IPS-18c (cell line): ENCODE measurements at regions not wholly inside any gene's neighbourhood (a gene's known extent, or its start where the extent isn't known, plus 50 kb on each side); places are given as distances from the start of the nearest gene placed in this dataset.
A peak's percentile ranks its signal among the peaks of the same experiment; 100 is the strongest.
"Not testable (repeated sequence)": the region's sequence is repeated elsewhere in the genome, so short reads cannot be mapped to it uniquely, and the experiment has no call there.

Experiments
- H3K4me3 ChIP-seq: 2 replicates; pipeline ENCODE4 v1.7.0; 2013; ENCODE audit warnings: low read depth, mild to moderate bottlenecking, low read length, moderate library complexity; ENCODE audit not compliant: insufficient read depth
- H3K9me3 ChIP-seq: one replicate; pipeline ENCODE4 v1.6.1; 2013; ENCODE audit warnings: mild to moderate bottlenecking, low read length, moderate library complexity; ENCODE audit not compliant: control insufficient read depth, insufficient read depth

DNA sequence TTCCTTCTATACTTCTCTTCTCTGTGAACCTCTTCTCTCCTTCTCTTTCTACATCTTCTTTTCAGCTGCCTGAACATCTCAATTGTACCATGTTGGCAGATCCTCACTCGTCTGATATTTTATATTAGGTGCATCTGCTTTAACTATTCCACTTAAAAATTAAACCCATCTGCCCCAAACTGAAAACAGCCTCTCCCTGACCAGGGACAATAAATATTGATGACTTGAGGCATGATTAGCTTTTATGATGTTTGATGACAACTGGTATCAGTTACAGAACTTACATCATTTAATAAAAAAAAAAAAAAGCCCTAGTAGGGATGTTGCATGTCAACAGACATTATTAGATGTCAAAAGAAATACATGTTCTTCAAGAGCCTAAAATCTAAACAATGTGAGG, 79.8 kb upstream of the HABP2 start:
- Histone ChIP-seq H3K9me3 (no peaks in the 10 kb centered on the region), H3K4me3 (no peak overlapping the region)

DNA sequence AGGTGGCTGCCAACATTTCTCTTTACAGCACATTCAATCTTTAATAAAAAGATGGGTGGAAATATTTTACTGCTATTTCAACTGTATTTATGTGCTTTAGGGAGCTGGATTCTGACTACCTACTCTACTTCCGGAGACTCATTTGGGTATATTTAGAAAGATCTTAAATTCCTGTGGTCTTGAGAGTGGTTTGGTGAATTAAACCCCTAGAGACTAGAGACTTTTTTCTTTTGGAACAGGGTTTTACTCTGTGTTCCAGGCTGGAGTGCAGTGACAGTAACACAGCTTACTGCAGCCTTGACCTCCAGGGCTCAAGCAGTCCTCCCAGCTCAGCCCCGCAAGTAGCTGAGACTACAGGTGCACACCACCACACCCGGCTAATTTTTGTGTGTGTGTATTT, 79.0 kb upstream of the HABP2 start:
- no peak overlapping the region for H3K4me3 ChIP-seq

GRCh38 chr10:113474752-113475151, 78.1 kb upstream of the HABP2 start:
- H3K4me3 ChIP-seq: no peak overlapping the region
- H3K9me3 ChIP-seq: peaks cover 5% of the 10 kb centered on the region

More for the DNA sequence above, 79.0 kb upstream of the HABP2 start:
- no peaks in the 10 kb centered on the region for H3K9me3 ChIP-seq

DNA sequence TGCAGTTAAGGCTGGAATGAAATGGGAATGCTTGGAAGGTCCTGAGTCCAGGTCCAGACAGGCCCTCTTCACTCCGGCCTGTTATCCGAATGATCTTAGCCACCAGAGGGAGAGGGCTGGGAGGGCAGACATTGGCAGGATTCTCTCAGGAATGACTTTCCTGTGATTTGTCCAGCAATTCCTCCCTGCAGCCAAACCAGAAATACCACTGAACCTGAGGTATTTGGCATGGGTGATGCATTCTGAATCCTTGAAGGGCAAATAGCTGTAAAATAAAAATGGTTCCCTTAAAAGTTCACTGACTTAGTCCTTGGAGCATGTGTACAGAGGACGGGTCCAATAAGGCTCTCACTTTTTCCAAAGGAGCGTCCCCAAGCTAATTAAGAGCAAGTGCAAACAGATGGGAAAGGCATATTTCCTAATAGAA, 77.5 kb upstream of the HABP2 start:
- Histone ChIP-seq H3K4me3 (no peak overlapping the region), H3K9me3 (peaks cover 10% of the 10 kb centered on the region)

GRCh38 chr10:113476191-113476590, 76.7 kb upstream of the HABP2 start:
- H3K9me3 ChIP-seq: peaks cover 10% of the 10 kb centered on the region
- H3K4me3 ChIP-seq: no peak overlapping the region

- H3K9me3 ChIP-seq: peaks cover 10% of the 10 kb centered on the region
- no peak overlapping the region for H3K4me3 ChIP-seq
These were observed 76.2 kb upstream of the HABP2 start for GRCh38 chr10:113476673-113477072.

DNA sequence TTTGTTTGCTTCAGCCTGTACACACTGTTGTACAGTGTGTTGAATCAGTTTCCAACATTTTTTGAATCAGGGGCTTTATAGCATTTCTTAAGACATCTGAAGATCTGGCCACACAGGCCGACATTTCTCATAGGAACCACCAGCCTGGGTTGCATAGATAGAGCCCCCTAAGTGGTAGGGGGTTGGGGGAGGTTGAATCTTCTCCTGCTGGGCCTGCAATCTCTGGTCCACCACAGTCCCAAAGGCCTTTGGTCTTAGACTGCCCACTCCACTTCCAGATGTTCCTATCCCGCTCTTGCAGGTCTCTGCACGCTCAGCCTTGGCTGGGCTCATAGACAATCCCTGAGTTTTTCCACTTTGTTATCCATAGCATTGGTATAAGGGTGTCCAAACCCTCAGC, 75.4 kb upstream of the HABP2 start:
- H3K9me3 ChIP-seq: peaks cover 10% of the 10 kb centered on the region

DNA sequence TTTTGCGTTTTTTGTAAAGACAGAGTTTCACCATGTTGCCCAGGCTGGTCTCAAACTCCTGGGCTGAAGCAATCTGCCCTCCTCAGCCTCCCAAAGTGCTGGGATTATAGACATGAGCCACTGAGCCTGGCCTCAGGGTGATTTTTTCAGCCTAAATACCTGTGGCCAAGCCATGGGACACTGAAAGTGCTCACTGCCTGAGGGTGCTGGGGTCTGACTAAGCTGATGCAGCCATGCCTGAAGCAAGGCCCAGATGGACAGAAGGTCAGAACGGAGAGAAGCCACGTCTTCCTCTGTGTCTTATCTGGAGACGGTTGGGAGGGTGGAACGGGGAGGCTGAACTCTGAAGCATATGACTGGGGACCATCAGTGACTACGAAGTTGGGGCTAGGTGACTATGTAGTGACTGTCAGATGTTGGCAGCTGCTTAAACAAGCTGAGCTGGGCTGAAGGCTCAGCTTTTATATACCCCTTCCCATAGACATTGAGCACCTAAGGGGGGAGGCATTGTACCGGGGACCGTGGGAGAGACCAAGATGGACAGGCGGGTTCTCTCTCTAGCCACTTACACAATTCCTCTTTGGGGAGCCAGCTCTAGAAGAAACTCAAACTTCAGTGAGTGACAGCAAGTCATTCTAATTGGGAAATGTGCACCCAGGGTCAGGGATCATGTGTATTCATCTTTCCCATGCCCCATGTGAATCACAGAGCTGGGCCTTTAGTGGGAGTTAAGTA, 73.3 kb upstream of the HABP2 start:
- Histone ChIP-seq H3K9me3 (peaks cover 10% of the 10 kb centered on the region), H3K4me3 (peak overlapping the region; percentile 15; the same call in 1 of the 2 replicates)

More for the DNA sequence above, 75.4 kb upstream of the HABP2 start:
- H3K4me3 ChIP-seq: no peak overlapping the region

DNA sequence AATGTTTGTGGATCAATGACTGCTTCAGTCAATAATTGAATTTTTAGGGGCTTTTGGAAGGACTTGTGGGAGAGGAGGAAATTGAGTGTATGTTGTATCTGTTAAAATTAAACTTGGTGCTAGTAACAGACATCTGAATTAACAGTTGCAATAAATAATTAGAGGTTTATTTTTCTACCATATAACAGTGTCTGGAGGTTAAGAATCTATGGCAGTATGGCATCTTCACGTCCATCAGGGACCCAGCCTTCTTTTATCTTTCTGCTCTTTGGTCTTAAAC, 72.8 kb upstream of the HABP2 start:
- peaks cover 10% of the 10 kb centered on the region for H3K9me3 ChIP-seq
- no peak overlapping the region for H3K4me3 ChIP-seq

DNA sequence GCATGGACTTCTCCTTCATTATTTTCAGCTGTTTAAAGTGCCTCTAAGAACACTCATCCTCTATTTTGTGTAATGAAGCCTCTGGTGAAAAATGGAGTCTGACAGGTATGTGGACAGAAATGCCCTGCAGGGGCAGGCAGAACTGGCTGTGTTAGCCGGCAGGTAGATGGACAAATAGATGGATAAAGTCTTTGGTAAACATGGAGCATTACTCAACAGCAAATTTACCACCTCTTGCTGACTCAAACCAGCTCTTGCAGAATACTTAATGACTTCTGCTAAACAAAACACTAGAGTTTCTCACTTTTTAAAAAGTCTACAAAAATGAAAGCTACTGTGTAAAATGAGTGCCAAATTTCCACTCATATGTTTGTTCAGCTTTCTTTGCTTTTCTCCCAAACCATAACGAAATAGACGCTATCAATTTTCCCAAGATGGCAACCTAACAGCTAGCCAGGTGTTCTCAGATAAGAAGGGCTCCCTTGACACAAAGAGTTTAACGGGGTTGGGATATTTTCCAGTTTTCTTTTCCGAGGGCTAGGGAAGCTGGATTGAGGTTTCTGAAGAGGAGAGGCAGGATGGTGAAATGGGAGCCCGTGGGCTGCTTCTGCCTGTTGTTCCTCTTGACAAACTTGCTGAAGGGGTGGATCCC, 71.9 kb upstream of the HABP2 start:
- H3K4me3 ChIP-seq: no peak overlapping the region
- peaks cover 10% of the 10 kb centered on the region for H3K9me3 ChIP-seq

- Histone ChIP-seq H3K4me3 (no peak overlapping the region), H3K9me3 (peaks cover 6% of the 10 kb centered on the region)
These were observed 68.4 kb upstream of the HABP2 start for GRCh38 chr10:113484487-113484886.

DNA sequence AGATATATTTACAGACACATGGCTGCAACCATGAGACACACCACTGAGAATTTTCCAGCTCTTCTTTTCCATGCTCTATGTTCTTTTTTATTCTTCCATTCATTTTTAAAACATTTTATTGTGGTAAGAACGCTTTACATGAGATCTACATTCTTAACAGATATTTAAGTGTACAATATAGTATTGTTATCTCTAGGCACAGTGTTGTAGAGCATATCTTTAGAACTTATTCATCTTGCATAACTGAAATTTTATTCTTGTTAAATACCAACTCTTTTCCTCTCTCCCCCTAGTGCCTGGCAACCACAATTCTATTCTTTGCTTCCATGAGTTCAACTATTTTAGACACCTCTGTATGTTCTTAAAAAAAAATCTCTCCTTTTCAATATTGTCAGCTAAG, 67.1 kb upstream of the HABP2 start:
- Histone ChIP-seq H3K9me3 (no peaks in the 10 kb centered on the region), H3K4me3 (no peak overlapping the region)

GRCh38 chr10:113486531-113486930, 66.3 kb upstream of the HABP2 start:
- H3K4me3 ChIP-seq: no peak overlapping the region
- no peaks in the 10 kb centered on the region for H3K9me3 ChIP-seq

- Histone ChIP-seq H3K4me3 (no peak overlapping the region), H3K9me3 (no peaks in the 10 kb centered on the region)
These were observed 65.7 kb upstream of the HABP2 start for GRCh38 chr10:113487154-113487553.

DNA sequence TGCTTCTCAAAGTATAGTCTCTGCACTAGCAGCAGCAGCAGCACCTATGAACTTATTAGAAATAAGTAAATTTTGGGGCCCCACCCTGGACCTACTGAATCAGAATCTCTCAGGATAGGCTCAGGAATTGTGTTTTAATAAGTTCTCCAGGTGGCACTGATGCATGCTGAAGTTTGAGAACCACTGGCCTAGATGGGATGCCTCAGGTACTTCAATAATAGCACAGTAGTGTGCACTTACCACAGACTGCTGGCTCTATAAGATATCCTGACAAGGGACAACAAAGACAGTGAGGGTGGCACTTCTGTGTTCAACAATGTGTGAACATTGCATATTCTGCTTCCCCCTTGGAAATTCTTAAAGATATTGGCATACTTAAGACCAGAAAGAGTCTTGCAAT, 64.7 kb upstream of the HABP2 start:
- H3K9me3 ChIP-seq: no peaks in the 10 kb centered on the region
- no peak overlapping the region for H3K4me3 ChIP-seq

GRCh38 chr10:113489522-113489921, 63.3 kb upstream of the HABP2 start:
- H3K9me3 ChIP-seq, H3K4me3 ChIP-seq: not testable (repeated sequence)

- H3K4me3 ChIP-seq: no peak overlapping the region
These were observed 60.8 kb upstream of the HABP2 start for GRCh38 chr10:113491967-113492565.

DNA sequence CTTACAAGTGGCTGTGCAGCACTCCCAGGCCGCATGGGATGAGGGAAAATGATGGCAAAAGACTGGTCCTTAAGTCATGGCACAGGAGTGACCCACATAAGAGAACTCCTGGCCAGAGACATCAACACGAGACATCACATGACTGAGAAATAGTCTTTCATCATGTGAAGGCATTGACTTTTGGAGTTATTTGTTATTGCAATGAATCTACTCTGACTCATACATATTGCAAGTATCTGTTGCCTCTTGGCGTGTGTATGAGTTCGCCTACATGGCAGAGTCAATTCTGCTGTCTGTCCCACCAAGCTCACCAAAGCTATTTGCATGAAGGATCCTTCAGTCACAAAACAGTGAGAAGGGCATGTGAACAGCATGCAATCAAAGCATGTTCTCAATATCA, 59.7 kb upstream of the HABP2 start:
- no peak overlapping the region for H3K4me3 ChIP-seq

More at GRCh38 chr10:113491967-113492565, 60.8 kb upstream of the HABP2 start:
- H3K9me3 ChIP-seq: no peaks in the 10 kb centered on the region

More for the DNA sequence above, 59.7 kb upstream of the HABP2 start:
- H3K9me3 ChIP-seq: no peaks in the 10 kb centered on the region
